GM19240 (cell line): ENCODE measurements at regions not wholly inside any gene's neighbourhood (a gene's known extent, or its start where the extent isn't known, plus 50 kb on each side); places are given as distances from the start of the nearest gene placed in this dataset.

Source experiments
- DNase-seq: peaks from one replicate; pipeline ENCODE4 v3.0.0; 2011; ENCODE audit warnings: low spot score; ENCODE audit not compliant: insufficient read length

- no peak for DNase-seq
Observed at GRCh38 chr7:132672200-132672990, 96.1 kb upstream of the PLXNA4 start.

- no peak for DNase-seq
Observed at GRCh38 chr7:132666774-132667172, 90.5 kb upstream of the PLXNA4 start.

GRCh38 chr7:132666071-132666773, 90.0 kb upstream of the PLXNA4 start:
- DNase-seq: no peak

GRCh38 chr7:132656846-132657776, 80.8 kb upstream of the PLXNA4 start:
- DNase-seq: no peak

GRCh38 chr7:132656341-132656740, 80.1 kb upstream of the PLXNA4 start:
- no peak for DNase-seq

- no peak for DNase-seq
Observed at GRCh38 chr7:132655131-132655727, 79.0 kb upstream of the PLXNA4 start.

- DNase-seq: peak; percentile 44
Observed at GRCh38 chr7:132654150-132654549, 77.9 kb upstream of the PLXNA4 start.

- DNase-seq: no peak
Observed at GRCh38 chr7:132653366-132653930, 77.2 kb upstream of the PLXNA4 start.

GRCh38 chr7:132652507-132652906, 76.2 kb upstream of the PLXNA4 start:
- DNase-seq: no peak

- DNase-seq: no peak
Observed at GRCh38 chr7:132650498-132650897, 74.2 kb upstream of the PLXNA4 start.

- DNase-seq: no peak
Observed at GRCh38 chr7:132647311-132647710, 71.0 kb upstream of the PLXNA4 start.

- no peak for DNase-seq
Observed at GRCh38 chr7:132646052-132646451, 69.8 kb upstream of the PLXNA4 start.

- DNase-seq: no peak
Observed at GRCh38 chr7:132643302-132643701, 67.0 kb upstream of the PLXNA4 start.

- DNase-seq: no peak
Observed at GRCh38 chr7:132641238-132641637, 65.0 kb upstream of the PLXNA4 start.

GRCh38 chr7:132639983-132640382, 63.7 kb upstream of the PLXNA4 start:
- no peak for DNase-seq

- no peak for DNase-seq
Observed at GRCh38 chr7:132638000-132638399, 61.7 kb upstream of the PLXNA4 start.

GRCh38 chr7:132636581-132636980, 60.3 kb upstream of the PLXNA4 start:
- no peak for DNase-seq

- no peak for DNase-seq
Observed at GRCh38 chr7:132635127-132635526, 58.9 kb upstream of the PLXNA4 start.

GRCh38 chr7:132630834-132631233, 54.6 kb upstream of the PLXNA4 start:
- DNase-seq: no peak
